Mesenchymal stem cell (in vitro differentiated cells and primary cell): ENCODE measurements at regions not wholly inside any gene's neighbourhood (a gene's known extent, or its start where the extent isn't known, plus 50 kb on each side); places are given as distances from the start of the nearest gene placed in this dataset.

Experiments
- DNase-seq: peaks from one replicate; pipeline ENCODE4 v3.0.0-alpha.2; 2013
- H2AFZ ChIP-seq: one replicate; pipeline ENCODE4 v1.6.1; 2013; ENCODE audit warnings: low read depth, mild to moderate bottlenecking, control low read depth, inconsistent platforms, low read length, moderate library complexity
- H2AK5ac ChIP-seq: 2 replicates; pipeline ENCODE4 v1.6.1; 2013; ENCODE audit warnings: low read length, moderate library complexity, mild to moderate bottlenecking, inconsistent platforms; ENCODE audit not compliant: severe bottlenecking
- H2BK120ac ChIP-seq: one replicate; pipeline ENCODE4 v1.6.1; 2013; ENCODE audit warnings: low read depth, mild to moderate bottlenecking, inconsistent platforms, low read length, moderate library complexity
- H2BK12ac ChIP-seq, 2 experiments: one replicate each; pipeline ENCODE4 v1.6.1; 2013; ENCODE audit warnings: inconsistent platforms in 2 of 2, low read length in 2 of 2, mild to moderate bottlenecking in 2 of 2, moderate library complexity in 2 of 2, control low read depth in 1 of 2
- H2BK15ac ChIP-seq: one replicate; pipeline ENCODE4 v1.6.1; 2013; ENCODE audit warnings: mild to moderate bottlenecking, low read depth, inconsistent platforms; ENCODE audit not compliant: poor library complexity, severe bottlenecking
- H2BK5ac ChIP-seq: 2 replicates; pipeline ENCODE4 v1.6.1; 2013; ENCODE audit warnings: low read depth, mild to moderate bottlenecking, low read length, control low read depth, inconsistent platforms; ENCODE audit not compliant: poor library complexity, severe bottlenecking
- H3K14ac ChIP-seq, 2 experiments: one replicate each; pipeline ENCODE4 v1.6.1; 2013; ENCODE audit warnings: inconsistent platforms in 2 of 2, low read length in 2 of 2, control low read depth in 1 of 2, mild to moderate bottlenecking in 1 of 2, moderate library complexity in 1 of 2
- H3K18ac ChIP-seq, 2 experiments: one replicate each; pipeline ENCODE4 v1.6.1; 2013; ENCODE audit warnings: inconsistent platforms in 2 of 2, low read length in 2 of 2, control low read depth in 1 of 2, low read depth in 1 of 2, mild to moderate bottlenecking in 1 of 2
- H3K23ac ChIP-seq, 2 experiments: one replicate each; pipeline ENCODE4 v1.6.1; 2013; ENCODE audit warnings: inconsistent platforms in 2 of 2, low read length in 2 of 2, mild to moderate bottlenecking in 2 of 2, moderate library complexity in 2 of 2, control low read depth in 1 of 2
- H3K27ac ChIP-seq: 2 replicates; pipeline ENCODE4 v1.5.1; 2013; ENCODE audit warnings: mild to moderate bottlenecking, moderate library complexity, low read length, control low read depth, inconsistent platforms; ENCODE audit not compliant: poor library complexity, severe bottlenecking
- H3K27me3 ChIP-seq, 2 experiments: 2 replicates each; pipeline versions ENCODE4 v1.6.1 to v1.7.0; 2013; ENCODE audit warnings: low read length in 2 of 2, mild to moderate bottlenecking in 2 of 2, moderate library complexity in 2 of 2, control low read depth in 1 of 2, inconsistent platforms in 1 of 2; ENCODE audit not compliant: control insufficient read depth in 1 of 2, insufficient read depth in 1 of 2
- H3K36me3 ChIP-seq, 2 experiments: 2 replicates each; pipeline versions ENCODE4 v1.6.1 to v1.7.0; 2013; ENCODE audit warnings: low read length in 2 of 2, control low read depth in 1 of 2, inconsistent platforms in 1 of 2, low read depth in 1 of 2, mild to moderate bottlenecking in 1 of 2; ENCODE audit not compliant: insufficient read depth in 2 of 2, control insufficient read depth in 1 of 2
- H3K4ac ChIP-seq, 2 experiments: one replicate each; pipeline ENCODE4 v1.6.1; 2013; ENCODE audit warnings: inconsistent platforms in 2 of 2, low read length in 2 of 2, mild to moderate bottlenecking in 2 of 2, moderate library complexity in 2 of 2, control low read depth in 1 of 2, low read depth in 1 of 2
- H3K4me1 ChIP-seq: 2 replicates; pipeline ENCODE4 v1.6.1; 2013; ENCODE audit warnings: low read depth, low read length, control low read depth; ENCODE audit not compliant: control insufficient read depth, insufficient read depth
- H3K4me2 ChIP-seq: 2 replicates; pipeline ENCODE4 v1.6.1; 2013; ENCODE audit warnings: low read length, mild to moderate bottlenecking, inconsistent platforms; ENCODE audit not compliant: poor library complexity, severe bottlenecking
- H3K4me3 ChIP-seq, 2 experiments: 2 replicates each; pipeline versions ENCODE4 v1.5.1 to v1.7.0; 2013; ENCODE audit warnings: low read length in 2 of 2, mild to moderate bottlenecking in 2 of 2, control low read depth in 1 of 2, low read depth in 1 of 2; ENCODE audit not compliant: insufficient read depth in 1 of 2
- H3K79me1 ChIP-seq: replicated peaks from 2 replicates; pipeline ENCODE4 v1.6.1; 2013; ENCODE audit warnings: mild to moderate bottlenecking, control low read depth, low read length, inconsistent platforms; ENCODE audit not compliant: poor library complexity, severe bottlenecking
- H3K9ac ChIP-seq: 2 replicates; pipeline ENCODE4 v1.7.0; 2013; ENCODE audit warnings: mild to moderate bottlenecking, low read length, moderate library complexity
- H3K9me3 ChIP-seq: 2 replicates; pipeline ENCODE4 v1.7.0; 2013; ENCODE audit warnings: mild to moderate bottlenecking, low read length; ENCODE audit not compliant: control insufficient read depth
- H4K8ac ChIP-seq: one replicate; pipeline ENCODE4 v1.6.1; 2013; ENCODE audit warnings: inconsistent platforms, mild to moderate bottlenecking, low read length, moderate library complexity
- H4K91ac ChIP-seq: one replicate; pipeline ENCODE4 v1.6.1; 2013; ENCODE audit warnings: mild to moderate bottlenecking, low read length, inconsistent platforms
- WGBS: methylation state at CpG from one replicate; pipeline ENCODE4 v1.1.7; 2013; ENCODE audit warnings: mixed read lengths; 5-methylcytosine and 5-hydroxymethylcytosine counted together

- peak overlapping the region; percentile 5 for H2BK15ac ChIP-seq
- no peak overlapping the region for H4K8ac ChIP-seq
- WGBS: 89% methylated on average over 2 of the region's 2 CpGs
Measured at GRCh38 chr12:115335048-115335447, 651.1 kb upstream of the TBX3 start.

GRCh38 chr12:115332945-115333344 is 649.0 kb upstream of the TBX3 start:
- no peaks in the 10 kb centered on the region for H3K36me3 ChIP-seq
- no peak overlapping the region for H2BK5ac ChIP-seq
- no peak overlapping the region for H2AK5ac ChIP-seq
- no peak overlapping the region for H3K9ac ChIP-seq
- no peak overlapping the region for H3K4me3 ChIP-seq
- H3K18ac ChIP-seq: no peak overlapping the region
- H3K4me2 ChIP-seq: no peak overlapping the region
- H3K27me3 ChIP-seq: peaks cover 0 to 10% of the 10 kb centered on the region in 2 experiments
- no peak overlapping the region for H4K8ac ChIP-seq
- no peak overlapping the region for H4K91ac ChIP-seq
- H2AFZ ChIP-seq: no peak overlapping the region
- no peak overlapping the region for H3K4ac ChIP-seq
- no peak overlapping the region for H3K23ac ChIP-seq
- no peak overlapping the region for H2BK120ac ChIP-seq
- no peaks in the 10 kb centered on the region for H3K79me1 ChIP-seq
- H3K4me1 ChIP-seq: peaks cover 3% of the 10 kb centered on the region
- H2BK12ac ChIP-seq: no peak overlapping the region
- H3K9me3 ChIP-seq: no peaks in the 10 kb centered on the region
- H2BK15ac ChIP-seq: no peak overlapping the region
- H3K27ac ChIP-seq: no peak overlapping the region
- no peak overlapping the region for H3K14ac ChIP-seq
- no peak for DNase-seq

More at GRCh38 chr12:115335048-115335447, 651.1 kb upstream of the TBX3 start:
- H3K27me3 ChIP-seq: peaks cover 0 to 10% of the 10 kb centered on the region in 2 experiments
- peak overlapping the region in 1 of 2 experiments; percentile 22 for H3K18ac ChIP-seq
- no peaks in the 10 kb centered on the region for H3K9me3 ChIP-seq
- H3K4me2 ChIP-seq: no peak overlapping the region
- no peak overlapping the region for H2BK12ac ChIP-seq
- no peak overlapping the region for H2AK5ac ChIP-seq
- no peak overlapping the region for H3K14ac ChIP-seq
- H4K91ac ChIP-seq: no peak overlapping the region
- H3K23ac ChIP-seq: no peak overlapping the region
- no peak overlapping the region for H3K4ac ChIP-seq
- no peaks in the 10 kb centered on the region for H3K36me3 ChIP-seq
- no peak overlapping the region for H2BK120ac ChIP-seq
- peak overlapping the region in 1 of 2 experiments; percentile 27 for H3K4me3 ChIP-seq
- no peak overlapping the region for H3K27ac ChIP-seq
- no peak overlapping the region for H3K9ac ChIP-seq
- no peak overlapping the region for H2AFZ ChIP-seq
- no peak overlapping the region for H2BK5ac ChIP-seq
- peaks cover 4% of the 10 kb centered on the region for H3K4me1 ChIP-seq
- DNase-seq: no peak
- no peaks in the 10 kb centered on the region for H3K79me1 ChIP-seq

GRCh38 chr12:115325858-115326257 is 641.9 kb upstream of the TBX3 start:
- no peak for DNase-seq
- no peaks in the 10 kb centered on the region for H3K9me3 ChIP-seq
- no peak overlapping the region for H3K9ac ChIP-seq
- no peak overlapping the region for H4K8ac ChIP-seq
- no peak overlapping the region for H3K23ac ChIP-seq
- H3K4me3 ChIP-seq: no peak overlapping the region
- no peaks in the 10 kb centered on the region for H3K36me3 ChIP-seq
- no peak overlapping the region for H2AFZ ChIP-seq
- no peak overlapping the region for H3K4me2 ChIP-seq
- H3K14ac ChIP-seq: no peak overlapping the region
- H4K91ac ChIP-seq: no peak overlapping the region
- no peaks in the 10 kb centered on the region for H3K4me1 ChIP-seq
- no peak overlapping the region for H3K27ac ChIP-seq
- no peak overlapping the region for H2BK120ac ChIP-seq
- H3K4ac ChIP-seq: no peak overlapping the region
- H3K79me1 ChIP-seq: no peaks in the 10 kb centered on the region
- no peak overlapping the region for H2BK15ac ChIP-seq
- H3K18ac ChIP-seq: no peak overlapping the region
- H2BK5ac ChIP-seq: no peak overlapping the region
- no peaks in the 10 kb centered on the region for H3K27me3 ChIP-seq
- WGBS: 90% methylated on average over 3 of the region's 3 CpGs
- no peak overlapping the region for H2AK5ac ChIP-seq
- H2BK12ac ChIP-seq: no peak overlapping the region

- Histone ChIP-seq H2BK15ac (no peak overlapping the region), H2BK12ac (no peak overlapping the region), H3K27me3 (no peaks in the 10 kb centered on the region), H3K14ac (no peak overlapping the region), H3K27ac (no peak overlapping the region), H2AK5ac (no peak overlapping the region), H3K4ac (no peak overlapping the region), H3K9me3 (no peaks in the 10 kb centered on the region), H3K23ac (no peak overlapping the region), H2BK120ac (no peak overlapping the region), H3K79me1 (no peaks in the 10 kb centered on the region), H3K4me1 (no peaks in the 10 kb centered on the region), H4K91ac (no peak overlapping the region), H3K4me2 (no peak overlapping the region), H4K8ac (no peak overlapping the region), H2BK5ac (no peak overlapping the region), H3K4me3 (no peak overlapping the region), H2AFZ (no peak overlapping the region), H3K9ac (peak overlapping the region; percentile 30), H3K18ac (no peak overlapping the region), H3K36me3 (no peaks in the 10 kb centered on the region)
- 94% methylated on average over 3 of the region's 5 CpGs for WGBS
- DNase-seq: no peak
Measured at GRCh38 chr12:115324949-115325593, 641.1 kb upstream of the TBX3 start.
